DND-41 (cell line): ENCODE measurements at regions not wholly inside any gene's neighbourhood (a gene's known extent, or its start where the extent isn't known, plus 50 kb on each side); places are given as distances from the start of the nearest gene placed in this dataset.

Source experiments
- CTCF ChIP-seq: IDR thresholded peaks from 2 replicates; pipeline ENCODE4 v1.5.1; 2012; ENCODE audit warnings: borderline replicate concordance, low read length, moderate library complexity, mild to moderate bottlenecking; ENCODE audit not compliant: poor library complexity, severe bottlenecking; ENCODE audit errors: extremely low read depth
- EZH2 ChIP-seq: IDR thresholded peaks from 3 replicates; pipeline ENCODE4 v1.6.1; 2012; ENCODE audit warnings: borderline replicate concordance, low read depth, mild to moderate bottlenecking, moderate library complexity, low read length, inconsistent platforms; ENCODE audit not compliant: severe bottlenecking

- TF ChIP-seq CTCF: no peak
- TF ChIP-seq EZH2: no peak
These were observed 773.9 kb downstream of the JRKL start for GRCh38 chr11:97163631-97164191.
